Transverse colon (tissue), 4 donors: ENCODE measurements at regions not wholly inside any gene's neighbourhood (a gene's known extent, or its start where the extent isn't known, plus 50 kb on each side); places are given as distances from the start of the nearest gene placed in this dataset.

Experiments
- CTCF ChIP-seq, 5 experiments: fragments of 200-600 bp in 3 of 5; fragments of 450-650 bp in 2 of 5; sonication (generic) in 3 of 5; IDR thresholded peaks; 1 replicate in 2 of 5; 2 replicates in 3 of 5; pipeline ENCODE4 v1.5.1; 2016 to 2017; ENCODE audit warnings: antibody characterized with exemption in 5 of 5, inconsistent platforms in 3 of 5, mild to moderate bottlenecking in 2 of 5, moderate library complexity in 1 of 5
- EP300 ChIP-seq: sonication (generic); formaldehyde crosslinking; IDR thresholded peaks from one replicate; pipeline ENCODE4 v1.6.1; 2017; ENCODE audit warnings: antibody characterized with exemption, low read depth
- POLR2A ChIP-seq: fragments of 450-650 bp; IDR thresholded peaks from one replicate; pipeline ENCODE4 v1.6.1; 2016; ENCODE audit warnings: antibody characterized with exemption, mild to moderate bottlenecking, moderate library complexity
- POLR2AphosphoS5 ChIP-seq, 3 donors: sonication (generic); formaldehyde crosslinking; IDR thresholded peaks; one replicate each; pipeline ENCODE4 v1.6.1; 2016; ENCODE audit warnings: antibody characterized with exemption in 3 of 3

- TF ChIP-seq CTCF (IDR thresholded peaks at IDR 0.05) (no peak), EP300 (no peak), POLR2A (no peak), POLR2AphosphoS5 (IDR thresholded peaks at IDR 0.05) (no peak)
These were observed 110.5 kb upstream of the MAP1B start for GRCh38 chr5:71996789-71997188.
